ENCODE measurements at regions not wholly inside any gene's neighbourhood (a gene's known extent, or its start where the extent isn't known, plus 50 kb on each side); places are given as distances from the start of the nearest gene placed in this dataset.

DNA sequence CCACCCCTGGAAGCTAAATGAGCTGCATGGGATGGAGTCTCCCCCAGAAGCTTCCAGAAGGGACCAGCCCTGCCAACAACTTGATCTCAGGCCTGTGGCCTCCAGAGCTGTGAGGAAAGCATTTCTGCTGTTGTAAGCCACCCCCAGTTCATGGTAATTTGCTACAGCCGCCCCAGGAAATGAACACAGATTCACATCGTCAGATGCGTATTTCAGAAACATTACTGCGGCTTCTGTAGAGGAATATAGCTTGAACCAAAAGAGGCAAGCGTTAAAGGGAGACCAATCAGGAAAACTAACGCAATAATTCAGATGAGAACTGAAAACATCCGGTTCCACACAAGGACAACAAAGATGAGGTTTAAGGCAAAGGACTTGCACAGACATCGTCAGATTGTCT is 128.4 kb upstream of the TBL1X start:
- ChIA-PET CTCF (interaction anchor here (0.6 to 1.3 kb wide), 2 partner anchors 24 to 170 kb away, joined by 3 read pairs; no protein-coding TSS in a partner anchor), POLR2A (no interaction called here)
- Histone ChIP-seq H3K9me3 (ENCODE audit: control insufficient read depth, insufficient read depth, low read length) (no peaks in the 10 kb centered on the region), H3K27ac (ENCODE audit: low read depth, low read length) (peak overlapping the region; percentile 21), H3K27me3 (ENCODE audit: control insufficient read depth, insufficient read depth, low read length) (no peaks in the 10 kb centered on the region), H3K4me3 (ENCODE audit: low read depth, low read length) (no peak overlapping the region)
- TF ChIP-seq, protein P1, sequence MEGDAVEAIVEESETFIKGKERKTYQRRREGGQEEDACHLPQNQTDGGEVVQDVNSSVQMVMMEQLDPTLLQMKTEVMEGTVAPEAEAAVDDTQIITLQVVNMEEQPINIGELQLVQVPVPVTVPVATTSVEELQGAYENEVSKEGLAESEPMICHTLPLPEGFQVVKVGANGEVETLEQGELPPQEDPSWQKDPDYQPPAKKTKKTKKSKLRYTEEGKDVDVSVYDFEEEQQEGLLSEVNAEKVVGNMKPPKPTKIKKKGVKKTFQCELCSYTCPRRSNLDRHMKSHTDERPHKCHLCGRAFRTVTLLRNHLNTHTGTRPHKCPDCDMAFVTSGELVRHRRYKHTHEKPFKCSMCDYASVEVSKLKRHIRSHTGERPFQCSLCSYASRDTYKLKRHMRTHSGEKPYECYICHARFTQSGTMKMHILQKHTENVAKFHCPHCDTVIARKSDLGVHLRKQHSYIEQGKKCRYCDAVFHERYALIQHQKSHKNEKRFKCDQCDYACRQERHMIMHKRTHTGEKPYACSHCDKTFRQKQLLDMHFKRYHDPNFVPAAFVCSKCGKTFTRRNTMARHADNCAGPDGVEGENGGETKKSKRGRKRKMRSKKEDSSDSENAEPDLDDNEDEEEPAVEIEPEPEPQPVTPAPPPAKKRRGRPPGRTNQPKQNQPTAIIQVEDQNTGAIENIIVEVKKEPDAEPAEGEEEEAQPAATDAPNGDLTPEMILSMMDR (IDR thresholded peaks at IDR 0.05; ENCODE audit: low read depth, low read length): no peak
- no peak for DNase-seq (ENCODE audit: low read depth, low spot score)

DNA sequence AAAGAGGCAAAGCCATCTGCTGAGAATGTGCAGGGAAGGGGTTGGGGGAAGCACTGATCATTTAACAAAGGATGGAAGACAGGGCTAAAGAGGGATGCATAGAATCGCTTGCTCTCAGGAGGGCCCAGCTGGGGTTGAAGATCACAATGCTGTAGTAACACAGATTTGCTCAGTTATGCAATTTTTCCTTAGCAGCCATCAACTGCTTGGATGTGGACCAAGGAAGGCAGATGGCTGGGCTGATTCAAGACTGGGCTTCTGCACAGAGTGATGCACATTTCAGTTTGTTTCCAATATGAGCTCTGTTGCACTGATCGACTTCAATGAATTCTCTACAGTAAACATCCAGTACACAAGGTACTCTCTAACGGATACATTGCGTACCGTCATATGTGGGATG is 127.8 kb upstream of the TBL1X start:
- ChIA-PET CTCF (interaction anchor here (1.3 kb wide), 1 partner anchor 171 kb away, joined by 3 read pairs; no protein-coding TSS in a partner anchor), POLR2A (interaction anchor here (0.6 kb wide), 1 partner anchor 171 kb away, joined by 6 read pairs; no protein-coding TSS in a partner anchor)
- no peak overlapping the region for H3K27ac ChIP-seq (ENCODE audit: low read depth, low read length)
- no peak overlapping the region for H3K4me3 ChIP-seq (ENCODE audit: low read depth, low read length)
- DNase-seq (ENCODE audit: low read depth, low spot score): no peak
- H3K9me3 ChIP-seq (ENCODE audit: control insufficient read depth, insufficient read depth, low read length): no peaks in the 10 kb centered on the region
- TF ChIP-seq, protein P1 (IDR thresholded peaks at IDR 0.05; ENCODE audit: low read depth, low read length): no peak
- H3K27me3 ChIP-seq (ENCODE audit: control insufficient read depth, insufficient read depth, low read length): no peaks in the 10 kb centered on the region

DNA sequence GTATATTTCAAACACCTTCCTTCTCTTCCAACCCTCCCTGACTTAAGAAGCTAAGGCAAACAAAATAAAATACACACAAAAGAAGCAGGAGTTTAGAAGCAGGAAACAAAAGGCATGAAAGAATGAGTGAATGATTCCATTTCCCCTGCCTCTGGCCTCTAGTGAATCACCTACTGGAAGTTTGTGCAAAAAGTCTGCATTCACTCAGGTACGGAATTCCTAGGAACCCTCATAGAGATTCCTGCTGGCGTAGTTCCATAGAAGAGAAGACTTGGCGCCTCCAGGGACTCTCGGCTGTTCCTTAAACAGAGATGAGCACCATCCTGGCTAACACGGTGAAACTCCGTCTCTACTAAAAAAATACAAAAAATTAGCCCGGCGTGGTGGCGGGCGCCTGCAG is 125.9 kb upstream of the TBL1X start:
- no peak for DNase-seq (ENCODE audit: low read depth, low spot score)
- Histone ChIP-seq H3K9me3 (ENCODE audit: control insufficient read depth, insufficient read depth, low read length) (no peaks in the 10 kb centered on the region), H3K4me3 (ENCODE audit: low read depth, low read length) (no peak overlapping the region), H3K27ac (ENCODE audit: low read depth, low read length) (no peak overlapping the region), H3K27me3 (ENCODE audit: control insufficient read depth, insufficient read depth, low read length) (no peaks in the 10 kb centered on the region)
- POLR2A ChIA-PET: no interaction called here
- CTCF ChIA-PET: interaction anchor here (0.7 kb wide), 1 partner anchor 167 kb away, joined by 8 read pairs; no protein-coding TSS in a partner anchor
- TF ChIP-seq, protein P1 (IDR thresholded peaks at IDR 0.05; ENCODE audit: low read depth, low read length): no peak

DNA sequence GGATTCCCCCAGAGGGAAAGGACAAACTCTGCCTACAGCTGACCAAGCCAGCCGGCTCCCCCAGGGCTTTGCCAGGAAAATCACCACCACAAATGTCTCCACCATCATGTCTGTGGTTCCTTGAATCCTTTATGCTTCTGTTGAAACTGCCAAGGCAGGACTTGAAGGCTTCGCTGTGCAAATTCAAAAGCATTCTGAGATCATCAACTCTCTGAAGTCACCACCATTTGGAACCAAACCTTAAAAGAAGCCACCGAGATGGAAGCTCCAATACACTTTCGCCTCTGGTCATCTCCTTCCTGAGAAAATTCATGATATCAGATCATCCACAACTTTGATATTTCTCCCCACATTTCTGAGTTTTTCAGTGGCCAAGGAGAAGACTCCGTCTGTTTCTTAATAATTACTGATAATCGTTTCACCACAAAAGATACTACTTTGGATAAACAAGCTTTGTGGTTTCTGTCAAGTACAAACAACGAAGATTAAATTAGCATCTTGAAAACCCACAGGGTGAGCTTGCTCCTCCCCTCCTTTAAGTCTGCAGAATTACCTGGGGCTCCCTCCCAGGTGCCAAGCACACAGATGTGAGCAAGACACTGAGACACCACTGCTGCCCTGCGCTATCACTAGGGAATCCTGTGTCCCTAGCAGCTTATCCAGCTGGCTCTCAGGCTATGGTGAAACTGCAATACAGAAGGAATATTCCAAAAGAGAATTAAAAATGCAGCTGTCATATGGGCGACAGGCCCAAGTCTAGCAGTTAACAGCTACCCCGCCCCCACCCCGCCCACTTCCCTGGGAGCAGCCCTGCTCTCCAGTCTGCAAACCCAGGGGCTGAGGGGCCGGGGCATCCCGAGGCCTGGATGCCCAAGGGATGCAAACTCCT is 125.0 kb upstream of the TBL1X start:
- TF ChIP-seq, protein P1 (IDR thresholded peaks at IDR 0.05; ENCODE audit: low read depth, low read length): no peak
- no peak overlapping the region for H3K4me3 ChIP-seq (ENCODE audit: low read depth, low read length)
- H3K27me3 ChIP-seq (ENCODE audit: control insufficient read depth, insufficient read depth, low read length): no peaks in the 10 kb centered on the region
- ChIA-PET POLR2A (no interaction called here), CTCF (interaction anchor here (0.7 to 1.1 kb wide), 2 partner anchors 168 to 368 kb away, joined by 3 to 8 read pairs; no protein-coding TSS in a partner anchor)
- no peak overlapping the region for H3K27ac ChIP-seq (ENCODE audit: low read depth, low read length)
- no peak for DNase-seq (ENCODE audit: low read depth, low spot score)
- H3K9me3 ChIP-seq (ENCODE audit: control insufficient read depth, insufficient read depth, low read length): no peaks in the 10 kb centered on the region

Data from AG04450 (cell line).